GM21737 (cell line): ENCODE measurements at regions not wholly inside any gene's neighbourhood (a gene's known extent, or its start where the extent isn't known, plus 50 kb on each side); places are given as distances from the start of the nearest gene placed in this dataset.

Experiments
- ATAC-seq: cut with Tn5 transposase; IDR thresholded peaks from one replicate; pipeline ENCODE4 v1.9.1; 2021; ENCODE audit warnings: mild to moderate bottlenecking, moderate library complexity; ENCODE audit not compliant: unreplicated experiment

GRCh38 chr3:127105587-127105986, 87.3 kb upstream of the PRR23E start:
- ATAC-seq, result no peak

DNA sequence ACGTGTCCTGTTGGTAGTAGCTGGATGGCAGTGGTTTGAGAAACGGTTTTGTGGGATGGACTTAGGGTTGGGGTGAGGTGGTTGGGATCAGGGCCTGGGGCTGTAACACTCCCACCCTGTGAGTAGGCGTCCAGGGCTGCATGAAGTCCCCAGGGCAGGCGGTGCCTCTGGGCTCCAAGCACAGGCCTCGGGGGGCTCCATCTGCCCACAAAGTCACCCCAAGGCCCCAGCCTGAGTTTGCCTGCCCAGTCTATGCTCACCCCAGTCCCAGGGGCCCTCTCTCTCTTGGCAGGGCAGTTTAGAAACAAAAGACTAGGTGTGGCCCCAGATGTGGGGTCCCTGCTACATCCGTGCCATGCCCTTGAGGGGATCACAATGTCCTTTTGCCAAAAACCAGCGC, 86.9 kb upstream of the PRR23E start:
- no peak for ATAC-seq

DNA sequence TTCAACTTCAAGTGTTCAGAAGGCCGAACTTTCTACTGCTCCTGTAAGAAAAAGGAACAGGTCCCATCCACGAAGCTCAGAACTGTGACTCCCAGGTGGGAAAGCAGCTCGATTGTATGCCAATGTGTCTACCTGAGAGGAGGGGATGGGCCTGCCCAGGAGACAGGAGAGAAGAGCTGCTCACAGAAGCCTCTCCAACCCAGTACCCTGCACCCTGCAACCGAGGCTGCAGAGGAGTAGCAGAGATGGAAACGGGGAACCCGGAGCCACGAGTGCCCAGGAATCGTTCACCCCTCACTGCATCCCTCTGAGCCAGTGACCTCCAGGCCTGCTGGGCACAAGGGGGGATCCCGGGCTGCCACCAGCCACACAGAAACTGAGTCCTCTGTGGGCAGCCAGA, 86.5 kb upstream of the PRR23E start:
- ATAC-seq, result no peak

GRCh38 chr3:127107002-127107401, 85.9 kb upstream of the PRR23E start:
- ATAC-seq, result no peak

- no peak for ATAC-seq
Observed at GRCh38 chr3:127107491-127108375, 85.2 kb upstream of the PRR23E start.

DNA sequence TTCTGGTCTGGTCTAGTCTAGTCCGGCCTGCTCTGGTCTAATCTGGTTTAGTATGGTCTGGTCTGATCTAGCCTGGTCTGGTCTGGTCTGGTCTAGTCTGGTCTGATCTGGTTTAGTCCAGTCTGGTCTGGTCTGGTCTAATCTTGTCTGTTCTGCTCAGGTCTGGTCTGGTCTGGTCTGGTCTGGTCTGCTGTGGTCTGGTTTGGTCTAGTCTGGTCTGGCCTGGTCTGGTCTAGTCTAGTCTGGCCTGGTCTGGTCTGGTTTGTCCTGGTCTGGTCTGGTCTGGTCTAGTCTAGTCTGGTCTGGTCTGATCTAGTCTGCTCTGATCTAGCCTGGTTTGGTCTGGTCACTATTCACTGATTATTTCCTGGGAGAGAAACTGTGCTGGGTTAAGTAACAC, 84.1 kb upstream of the PRR23E start:
- no peak for ATAC-seq

DNA sequence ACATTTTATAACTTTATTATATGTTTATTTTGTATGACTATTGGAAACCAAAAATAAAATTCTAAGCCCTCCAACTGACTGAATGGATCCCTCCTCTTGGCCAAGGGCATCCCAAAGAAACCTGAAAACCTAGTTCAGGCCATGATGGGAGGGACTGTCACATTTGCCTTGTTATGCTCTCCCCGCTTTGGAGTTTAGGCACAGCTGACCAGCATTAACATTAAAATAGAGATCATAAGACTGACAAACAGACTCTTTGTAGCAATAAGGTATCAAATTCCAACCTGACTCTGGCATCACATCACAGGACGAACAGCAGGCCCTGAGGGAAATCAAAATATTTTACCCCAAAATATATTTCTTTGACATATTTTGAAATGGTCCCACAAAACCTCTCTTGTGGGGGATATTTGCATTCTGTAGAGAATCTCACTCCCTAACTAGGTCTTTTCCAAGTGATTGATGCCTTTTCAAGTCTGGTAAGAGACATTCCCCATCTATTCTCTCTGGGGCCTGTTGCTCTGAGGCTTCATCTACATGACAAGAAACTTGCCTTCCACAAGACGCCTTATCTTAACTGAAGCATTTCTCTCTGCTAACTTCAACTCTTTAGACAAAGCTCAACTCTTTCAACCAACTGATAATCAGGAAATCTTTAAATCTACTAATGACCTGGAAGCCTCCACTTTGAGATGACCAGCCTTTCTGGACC, 81.8 kb upstream of the PRR23E start:
- no peak for ATAC-seq

GRCh38 chr3:127112796-127113570, 79.9 kb upstream of the PRR23E start:
- ATAC-seq, result no peak

GRCh38 chr3:127113571-127113891, 79.4 kb upstream of the PRR23E start:
- no peak for ATAC-seq

- ATAC-seq, result no peak
Observed at GRCh38 chr3:127114337-127115070, 78.4 kb upstream of the PRR23E start.

DNA sequence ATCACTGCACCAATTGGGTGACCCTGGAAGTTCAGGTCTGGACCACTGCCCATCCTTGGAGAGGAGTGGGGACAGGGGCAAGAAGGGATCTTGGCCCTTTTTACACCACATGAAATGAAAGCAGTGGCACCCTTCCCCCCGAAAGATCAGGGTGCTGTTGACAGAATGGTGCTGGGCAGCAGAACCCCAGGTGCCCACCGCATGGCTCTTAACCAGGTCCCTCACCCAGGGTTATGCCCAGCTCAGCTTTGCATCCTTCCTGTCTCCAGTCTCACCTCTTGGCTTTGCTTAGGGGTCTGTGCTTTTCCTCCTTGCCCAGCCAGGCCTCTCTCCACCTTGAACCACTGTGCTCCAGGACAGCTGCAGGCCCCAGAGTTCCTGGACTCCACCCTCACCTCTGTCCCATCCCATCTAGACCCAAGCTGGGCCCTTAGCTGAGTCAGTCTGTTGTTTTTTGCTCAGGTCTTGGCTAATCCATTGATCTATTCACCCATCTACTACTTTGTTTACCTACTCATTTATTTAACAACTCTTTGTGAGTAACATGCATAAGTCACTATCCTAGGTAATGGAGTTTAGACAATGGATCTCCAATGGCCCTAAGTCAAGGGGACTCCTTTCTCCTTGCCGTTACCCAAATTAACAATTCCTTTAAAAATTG, 77.1 kb upstream of the PRR23E start:
- no peak for ATAC-seq

DNA sequence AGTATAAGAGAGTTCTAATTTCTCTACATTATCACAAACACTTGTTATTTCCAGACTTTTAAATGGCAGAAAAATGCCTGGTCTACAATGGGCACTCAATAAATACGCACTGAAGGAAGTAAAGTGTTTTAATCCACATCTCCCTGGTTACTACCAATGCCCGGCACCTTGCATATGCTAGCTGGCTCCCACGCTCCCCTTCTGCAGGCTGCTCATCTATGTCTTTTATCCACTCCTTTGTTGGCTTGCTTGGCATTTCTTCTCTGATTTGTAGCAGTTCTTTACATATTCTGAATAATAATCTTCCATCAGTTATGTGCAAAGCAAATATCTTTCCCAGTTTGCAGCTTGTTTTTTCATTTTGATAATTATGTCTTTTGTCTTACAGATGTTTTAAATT, 74.6 kb upstream of the PRR23E start:
- ATAC-seq, result no peak

GRCh38 chr3:127119693-127120464, 73.1 kb upstream of the PRR23E start:
- no peak for ATAC-seq

DNA sequence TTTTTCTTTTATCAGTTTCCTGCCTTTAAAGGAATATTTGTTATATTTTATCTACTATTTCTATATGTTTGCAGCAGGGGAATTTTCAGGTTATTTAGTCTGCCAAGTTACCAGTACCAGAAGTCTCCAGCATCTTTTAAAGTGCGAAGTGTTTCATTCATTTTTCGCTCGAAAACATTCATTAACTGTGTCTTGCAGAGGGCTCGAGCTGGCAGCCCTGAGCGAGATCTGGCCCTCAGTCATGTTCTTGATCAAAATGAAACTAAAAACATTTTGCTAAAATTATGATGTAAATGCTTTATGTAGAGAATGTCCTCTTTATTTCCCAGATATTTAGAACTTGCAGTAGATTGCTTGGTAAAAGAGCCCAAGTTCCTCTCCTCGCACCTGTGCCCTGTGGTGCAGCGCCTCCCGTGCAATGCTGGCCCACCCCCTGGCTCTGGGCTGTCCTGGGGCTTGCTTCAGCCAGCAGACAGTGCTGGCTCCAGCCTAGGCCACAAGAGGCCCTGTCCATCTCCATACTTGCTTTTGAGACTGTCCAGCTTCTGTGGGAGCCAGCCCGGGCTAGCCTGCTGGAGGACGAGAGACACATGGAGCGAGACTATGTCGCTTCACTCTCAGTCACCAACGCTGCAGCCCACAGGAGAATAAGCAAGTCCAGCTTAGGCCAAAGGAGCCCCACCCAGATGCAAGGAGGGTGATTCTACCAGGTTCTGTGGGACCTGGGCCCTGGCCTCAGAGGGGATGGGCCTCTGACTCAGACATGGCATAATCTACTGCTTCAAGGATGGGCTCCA, 71.9 kb upstream of the PRR23E start:
- ATAC-seq, result no peak

GRCh38 chr3:127121885-127122284, 71.0 kb upstream of the PRR23E start:
- no peak for ATAC-seq

DNA sequence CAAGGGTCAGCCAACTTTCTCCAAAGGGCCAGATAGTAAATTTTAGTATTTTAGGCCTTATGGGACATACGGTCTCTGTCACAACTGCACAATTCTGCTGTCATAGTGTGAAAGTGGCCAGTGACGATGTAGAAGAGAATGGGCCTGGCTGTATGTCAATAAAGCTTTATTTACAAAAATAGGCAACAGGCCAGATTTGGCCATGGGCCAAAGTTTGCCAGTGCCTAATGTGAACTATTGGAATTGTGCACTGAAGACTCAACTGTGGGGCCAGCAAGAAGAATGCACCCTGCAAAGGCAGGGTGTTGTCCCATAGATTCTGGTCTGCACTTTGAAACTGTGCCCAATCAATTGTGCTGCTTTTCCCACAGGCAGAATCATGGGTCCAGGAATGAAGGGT, 69.4 kb upstream of the PRR23E start:
- no peak for ATAC-seq

- ATAC-seq, result no peak
Observed at GRCh38 chr3:127124120-127124519, 68.8 kb upstream of the PRR23E start.

DNA sequence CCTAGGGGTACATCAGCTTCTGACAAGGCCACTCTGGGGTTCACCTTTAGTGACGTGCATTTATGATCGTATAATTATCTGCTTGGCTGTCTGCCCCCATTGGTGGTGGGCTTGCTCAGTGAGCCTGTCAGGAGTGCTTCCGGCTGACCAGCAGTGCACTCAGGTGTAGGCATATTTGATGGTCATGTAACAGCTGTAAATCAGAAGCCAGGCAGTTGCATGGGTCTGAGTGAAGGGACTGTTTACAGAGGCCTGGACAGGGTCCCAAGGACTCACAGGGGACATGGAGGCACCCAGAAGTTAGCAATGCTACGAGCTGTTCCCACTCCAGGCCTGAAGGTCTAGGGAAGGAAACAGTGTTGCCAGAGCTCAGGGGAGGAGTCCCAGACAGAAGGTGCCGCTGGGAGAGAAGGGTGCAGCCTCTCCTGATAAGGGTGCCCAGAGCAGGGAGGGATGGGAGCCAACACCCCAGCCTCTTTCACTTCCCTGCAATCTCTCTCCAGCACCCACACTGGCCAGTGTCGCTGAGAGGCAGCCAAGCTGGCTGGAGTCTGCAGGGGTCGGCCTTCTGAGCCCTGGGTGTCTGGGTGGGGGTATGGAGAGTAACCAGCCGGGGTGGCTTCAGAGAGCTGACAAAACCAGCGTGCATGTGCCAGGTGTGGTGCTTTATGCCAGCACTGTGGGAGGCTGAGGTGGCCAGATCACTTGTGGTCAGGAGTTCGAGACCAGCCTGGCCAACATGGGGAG, 61.3 kb upstream of the PRR23E start:
- ATAC-seq, result no peak
